CD4-positive, alpha-beta T cell treated with Interleukin-21 for 1 hour (primary cell): ENCODE measurements at regions not wholly inside any gene's neighbourhood (a gene's known extent, or its start where the extent isn't known, plus 50 kb on each side); places are given as distances from the start of the nearest gene placed in this dataset.
A peak's percentile ranks its signal among the peaks of the same experiment; 100 is the strongest.
"Not testable (repeated sequence)": the region's sequence is repeated elsewhere in the genome, so short reads cannot be mapped to it uniquely, and the experiment has no call there.

ENCODE experiments used
- DNase-seq: peaks from one replicate; pipeline ENCODE4 v3.0.0-alpha.2; 2020

DNA sequence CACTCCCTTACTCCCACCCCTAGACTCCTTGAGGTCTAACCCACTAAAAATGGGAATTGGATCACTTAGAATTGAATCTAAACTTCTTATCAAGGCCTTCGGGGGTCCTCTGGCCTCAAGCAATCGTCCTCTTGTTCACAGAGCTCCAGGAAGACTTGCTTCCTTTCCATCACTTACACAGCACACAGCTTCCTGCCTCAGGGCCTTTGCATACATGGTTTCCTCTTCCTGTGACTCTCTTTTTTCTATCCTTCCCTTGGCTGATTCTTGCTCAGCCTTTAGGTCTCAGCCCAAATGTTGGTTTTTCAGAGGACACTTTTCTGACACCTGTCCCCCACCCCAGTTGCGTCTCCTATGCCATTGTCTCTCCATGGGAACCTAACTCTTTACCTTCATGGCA is 50.0 kb upstream of the ALDH1B1 start:
- no peak for DNase-seq

DNA sequence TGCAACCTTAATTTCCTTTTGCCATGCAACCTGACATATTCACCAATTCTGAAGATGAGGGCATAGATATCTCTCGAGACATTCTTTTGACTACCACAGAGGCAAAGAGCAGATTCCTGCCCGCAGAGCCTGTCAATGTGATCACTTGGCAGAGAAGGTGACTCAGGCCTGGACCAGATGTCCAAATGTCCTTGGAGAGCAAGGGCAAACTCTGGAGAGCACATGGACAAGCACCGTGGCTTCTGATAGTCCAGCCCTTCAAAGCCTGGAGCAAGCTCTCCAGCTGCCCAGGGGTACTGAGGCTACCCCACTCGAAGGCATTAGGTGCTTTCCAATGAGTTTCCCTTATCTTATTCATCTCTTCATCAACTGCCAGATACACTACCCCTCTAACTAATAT is 50.4 kb upstream of the ALDH1B1 start:
- no peak for DNase-seq

DNA sequence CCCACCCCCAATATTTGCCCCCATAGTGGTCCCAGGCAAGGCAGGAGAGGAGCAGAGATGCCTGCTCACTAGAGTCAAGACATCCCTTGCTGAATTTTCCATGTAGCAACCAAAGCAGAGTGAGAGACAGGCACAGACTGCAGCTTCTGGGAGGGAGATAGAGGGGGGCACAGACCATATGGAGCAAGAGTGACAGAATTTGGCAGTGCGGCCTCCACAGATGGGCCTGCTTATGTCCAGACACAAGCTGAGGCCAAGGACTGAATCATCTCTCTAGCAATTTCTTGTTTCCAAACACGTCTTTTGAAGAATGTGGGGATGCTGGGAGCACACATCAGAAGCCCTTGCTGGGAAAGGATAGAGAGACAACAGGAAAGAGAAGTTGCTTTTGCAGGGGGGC is 53.0 kb upstream of the ALDH1B1 start:
- no peak for DNase-seq

DNA sequence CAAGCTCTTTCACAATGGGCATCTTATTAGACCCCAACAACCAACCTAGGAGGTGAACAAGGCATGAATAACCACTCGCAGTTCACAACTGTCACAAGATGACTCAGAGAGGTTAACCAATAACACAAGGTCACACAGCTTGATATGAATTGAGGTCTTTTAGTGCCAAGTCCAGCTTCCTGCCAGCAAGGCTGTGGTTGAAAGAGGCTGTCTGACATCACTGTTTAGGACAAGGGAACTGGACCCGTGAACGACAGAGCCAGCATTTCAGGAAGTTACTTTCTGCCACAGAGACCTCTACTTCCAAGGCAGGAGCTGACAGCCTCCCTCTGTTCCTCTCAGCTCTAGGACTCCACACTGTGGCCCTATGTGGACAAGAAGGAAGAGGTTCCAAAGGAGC is 53.4 kb upstream of the ALDH1B1 start:
- no peak for DNase-seq

DNA sequence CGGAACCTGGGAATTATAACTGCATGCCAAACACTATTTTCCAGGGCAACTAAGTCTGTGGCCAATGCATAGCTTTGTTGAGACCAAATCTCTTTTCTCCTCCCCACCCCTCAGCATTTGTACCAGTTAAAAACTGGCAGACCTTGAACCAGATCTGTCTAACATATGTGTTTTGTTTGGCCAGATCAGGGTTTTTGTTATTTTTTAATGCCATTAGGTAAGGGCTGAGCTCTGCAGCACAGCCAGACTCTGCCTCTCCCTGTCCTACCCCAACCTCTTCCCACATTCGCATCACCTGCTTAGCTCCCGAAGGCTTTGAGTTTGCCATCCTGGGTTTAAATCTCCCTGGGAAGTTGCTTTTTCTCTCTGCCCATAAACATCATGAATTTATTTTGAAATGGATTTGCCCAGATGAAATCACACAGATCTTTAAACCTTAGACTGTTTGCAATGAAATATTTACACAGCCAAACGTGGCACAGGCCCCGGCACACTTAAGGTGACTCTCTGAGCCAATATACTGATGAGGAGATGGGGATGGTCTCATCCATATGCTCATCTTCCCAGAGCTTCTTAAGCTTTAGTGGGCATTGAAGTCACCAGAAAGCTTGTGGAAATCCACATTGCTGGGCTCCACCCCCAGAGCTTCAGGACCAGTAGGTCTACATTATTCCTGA is 54.0 kb upstream of the ALDH1B1 start:
- DNase-seq: no peak

DNA sequence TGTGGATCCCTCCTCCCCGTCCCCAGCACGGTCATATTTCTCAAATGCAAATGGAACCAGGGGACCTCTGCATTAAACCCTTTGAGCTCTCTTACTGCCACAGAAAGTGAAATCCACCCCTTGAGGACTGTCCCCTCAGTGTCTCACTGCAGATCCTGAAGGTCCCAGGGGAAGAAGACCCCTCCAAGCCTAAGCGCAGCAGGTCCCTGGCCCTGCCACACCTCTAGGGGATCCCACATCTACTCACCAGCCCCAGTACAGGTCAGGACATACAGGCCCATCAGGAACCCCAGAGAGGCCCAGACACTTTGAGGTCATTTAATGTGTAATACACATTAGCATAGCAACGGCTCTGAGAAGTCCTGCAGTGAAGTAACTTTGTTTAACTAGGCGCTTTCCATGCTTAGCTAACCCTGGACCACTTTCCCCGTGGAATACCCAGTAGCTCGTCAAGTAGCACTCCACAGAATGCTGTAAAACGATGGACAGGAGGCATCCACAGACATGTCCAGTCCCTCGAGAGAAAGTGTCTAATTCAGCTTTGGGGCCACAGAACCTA is 54.7 kb upstream of the ALDH1B1 start:
- DNase-seq: no peak

DNA sequence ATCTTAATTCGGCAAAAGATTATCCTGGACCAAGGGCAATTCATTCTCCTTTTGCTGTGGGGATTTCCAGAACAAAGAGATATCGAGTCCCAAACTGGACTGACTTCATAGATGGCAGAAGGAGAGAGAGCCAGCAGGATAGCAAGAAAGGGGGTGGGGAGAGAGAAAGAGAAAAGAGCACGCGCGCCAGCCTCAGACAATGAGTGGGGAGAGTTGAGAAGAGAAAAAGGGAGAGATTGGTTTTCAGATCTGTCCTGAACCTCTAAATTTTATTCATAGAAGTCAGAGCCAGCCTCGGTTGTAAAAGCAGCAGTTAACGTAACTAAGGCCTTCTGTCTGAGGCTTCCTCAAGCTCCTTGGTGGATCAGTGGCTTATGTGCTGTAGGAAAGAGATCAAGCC is 55.3 kb upstream of the ALDH1B1 start:
- no peak for DNase-seq

DNA sequence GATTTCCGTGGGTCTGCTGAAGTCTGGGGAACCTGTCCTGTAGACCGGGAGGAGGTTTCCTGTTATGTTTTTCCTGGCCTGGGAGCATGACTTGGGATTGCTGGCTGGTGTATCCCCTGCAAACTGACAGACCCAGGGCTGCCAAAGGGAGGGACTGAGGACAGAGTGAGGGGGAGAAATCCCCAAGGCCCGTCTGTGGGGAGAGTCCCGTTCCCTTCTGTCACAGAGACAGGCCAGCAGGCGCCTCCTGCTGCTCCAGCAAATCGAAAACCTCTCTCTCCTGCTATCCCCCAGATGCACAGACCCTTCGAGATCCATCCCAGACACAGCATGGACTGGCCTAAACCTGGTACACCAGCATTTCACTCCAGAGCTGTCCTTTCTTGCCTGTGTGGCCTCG is 56.2 kb upstream of the ALDH1B1 start:
- no peak for DNase-seq

DNA sequence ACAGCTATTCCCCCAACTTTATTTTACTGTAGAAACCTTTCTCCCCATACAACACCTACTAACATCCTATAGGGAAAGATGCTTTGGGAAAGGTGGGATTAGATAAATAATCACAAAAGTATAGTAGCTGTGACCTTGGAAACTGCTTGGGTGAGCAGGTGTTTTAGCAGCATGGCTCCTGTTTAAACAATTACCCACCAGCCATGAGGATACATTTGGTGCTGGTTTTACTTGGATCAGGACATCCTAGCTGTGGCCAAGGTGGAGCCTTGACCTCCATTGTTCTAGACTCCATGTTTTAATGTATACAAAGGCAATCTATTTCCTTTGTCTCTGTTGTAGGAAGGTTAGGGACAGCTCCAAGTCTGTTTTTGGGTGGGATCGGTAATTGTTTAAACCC is 56.8 kb upstream of the ALDH1B1 start:
- no peak for DNase-seq

DNA sequence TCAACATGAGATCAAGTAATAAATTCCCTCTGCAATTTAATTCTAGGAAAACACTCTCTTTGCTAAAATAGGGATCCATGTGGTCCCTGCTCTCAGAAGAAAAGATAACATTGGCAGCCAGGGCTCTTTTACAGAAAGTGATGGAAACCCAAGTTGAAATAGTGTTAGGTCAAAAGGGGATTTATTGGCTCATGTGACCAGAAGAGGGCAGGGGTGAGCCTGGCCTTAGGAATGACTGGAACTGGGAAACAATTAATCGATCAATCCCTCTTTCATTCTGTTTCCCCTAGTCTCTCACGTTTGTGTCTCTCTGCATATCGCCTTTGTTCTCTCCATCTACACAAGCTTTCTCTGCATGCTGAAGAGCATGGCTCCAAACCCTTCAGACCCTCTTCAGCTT is 58.3 kb upstream of the ALDH1B1 start:
- no peak for DNase-seq

DNA sequence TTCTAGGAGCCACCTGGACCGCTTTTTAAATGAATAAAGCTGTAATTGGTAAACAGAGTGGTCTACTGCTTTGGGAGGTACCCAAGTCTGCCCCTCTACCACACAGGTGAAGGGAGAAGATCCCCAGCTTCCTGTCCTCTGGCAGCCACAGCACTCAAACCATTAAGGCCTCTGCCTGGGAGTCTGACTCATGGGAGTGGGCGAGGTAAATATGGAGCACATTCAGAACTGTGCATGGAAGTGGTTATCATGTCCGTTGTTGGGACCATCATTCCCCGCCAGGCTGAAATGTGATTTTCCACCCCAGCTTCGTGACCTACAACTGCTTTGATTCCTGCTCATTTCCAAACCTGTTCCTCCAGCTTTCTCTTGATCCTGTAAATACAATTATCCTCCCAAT is 59.5 kb upstream of the ALDH1B1 start:
- no peak for DNase-seq

DNA sequence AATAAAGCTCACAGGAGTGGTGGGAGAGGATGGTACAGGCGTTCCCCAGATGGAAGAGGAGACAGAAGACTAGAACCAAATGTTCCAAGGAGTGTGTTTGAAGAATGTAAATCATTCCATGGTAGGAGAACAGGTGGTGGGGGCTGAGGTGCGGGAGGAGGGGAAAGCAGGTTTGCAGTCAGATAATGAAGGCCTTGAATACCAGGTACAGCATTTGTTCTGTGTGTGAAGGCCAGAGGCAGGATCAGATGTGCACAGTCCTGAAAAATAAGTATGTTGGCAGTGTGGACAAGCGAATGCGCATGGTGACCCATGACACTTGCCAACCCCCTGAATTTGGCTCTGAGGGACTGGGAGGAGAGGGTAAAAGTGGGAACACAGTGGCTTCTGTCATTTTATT is 59.9 kb upstream of the ALDH1B1 start:
- DNase-seq: no peak

DNA sequence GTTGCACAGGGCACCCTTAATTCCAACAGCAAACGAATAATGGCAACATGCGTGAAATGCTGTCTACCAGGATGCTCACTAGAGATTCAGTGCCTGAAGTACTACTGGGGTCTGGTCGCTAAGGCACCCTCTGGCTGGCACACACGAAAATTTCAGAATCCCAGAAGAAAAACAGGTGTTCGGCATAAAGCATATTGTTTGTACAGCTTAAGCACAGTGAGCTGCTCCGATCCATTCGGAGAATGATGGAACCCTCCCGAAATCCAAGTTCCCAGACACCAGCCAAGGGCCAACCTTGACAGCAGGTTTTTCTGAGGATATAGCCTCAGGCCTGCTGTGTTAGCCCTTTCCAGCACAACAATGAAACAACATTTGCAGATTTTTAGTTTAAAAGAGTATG is 61.4 kb upstream of the ALDH1B1 start:
- no peak for DNase-seq

DNA sequence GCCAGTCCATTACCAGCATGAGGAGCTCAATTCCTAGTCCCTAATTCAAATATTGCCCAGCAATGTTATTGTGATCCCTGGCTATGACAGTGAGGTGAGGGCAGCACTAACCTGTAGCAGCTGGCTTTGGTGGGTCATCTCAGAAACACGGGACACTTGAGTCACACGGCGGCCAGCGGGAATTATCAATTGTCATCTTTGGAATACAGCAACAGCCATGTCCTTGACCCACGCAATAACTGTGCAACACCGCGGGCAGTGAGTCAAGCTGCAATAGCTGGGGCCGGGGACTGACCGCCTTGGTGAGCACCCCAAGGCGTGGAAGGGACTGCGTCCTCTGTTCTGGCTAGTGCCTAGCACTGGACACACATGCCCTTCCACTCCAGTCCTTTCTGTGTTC is 62.5 kb upstream of the ALDH1B1 start:
- DNase-seq: no peak

DNA sequence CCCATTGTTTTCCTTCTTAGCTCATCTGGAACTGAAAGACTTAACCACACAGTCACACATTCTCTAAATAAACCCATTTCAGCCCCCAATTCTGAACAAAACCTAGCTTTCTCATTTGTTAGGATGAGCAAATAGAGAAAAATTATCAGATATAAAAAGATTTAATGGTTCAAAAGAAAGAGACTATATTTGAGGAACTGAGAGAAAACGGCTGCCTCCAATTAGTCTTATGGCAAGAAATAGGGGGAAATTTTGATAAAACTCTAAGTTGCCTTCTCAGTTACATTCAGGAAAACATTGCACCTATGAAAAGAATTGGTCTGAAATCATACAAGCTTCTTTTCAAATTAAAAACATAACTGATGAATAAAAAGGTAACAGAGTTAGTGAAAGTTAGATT is 63.7 kb upstream of the ALDH1B1 start:
- no peak for DNase-seq

DNA sequence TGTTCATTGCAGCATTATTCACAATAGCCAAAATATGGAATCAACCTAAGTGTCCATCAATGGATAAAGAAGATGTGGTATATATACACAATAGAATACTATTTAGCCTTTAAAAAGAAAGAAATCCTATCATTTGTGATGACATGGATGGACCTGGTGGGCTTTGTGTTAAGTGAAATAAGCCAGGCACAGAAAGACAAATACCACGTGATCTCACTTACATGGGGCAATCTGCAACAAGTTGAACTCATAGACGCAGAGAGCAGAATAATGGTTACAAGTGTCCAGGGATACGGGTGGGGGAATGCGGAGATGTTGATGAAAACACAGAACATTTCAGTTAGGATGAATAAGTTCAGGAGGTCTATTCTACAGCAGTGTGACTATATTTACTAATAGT is 66.4 kb upstream of the ALDH1B1 start:
- no peak for DNase-seq

DNA sequence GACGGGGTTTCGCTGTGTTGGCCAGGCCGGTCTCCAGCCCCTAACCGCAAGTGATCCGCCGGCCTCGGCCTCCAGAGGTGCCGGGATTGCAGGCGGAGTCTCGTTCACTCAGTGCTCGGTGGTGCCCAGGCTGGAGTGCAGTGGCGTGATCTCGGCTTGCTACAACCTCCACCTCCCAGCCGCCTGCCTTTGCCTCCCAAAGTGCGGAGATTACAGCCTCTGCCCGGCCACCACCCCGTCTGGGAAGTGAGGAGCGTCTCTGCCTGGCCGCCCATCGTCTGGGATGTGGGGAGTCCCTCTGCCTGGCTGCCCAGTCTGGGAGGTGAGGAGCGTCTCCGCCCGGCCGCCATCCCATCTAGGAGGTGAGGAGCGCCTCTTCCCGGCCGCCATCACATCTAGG is 68.3 kb upstream of the ALDH1B1 start:
- DNase-seq: not testable (repeated sequence)

DNA sequence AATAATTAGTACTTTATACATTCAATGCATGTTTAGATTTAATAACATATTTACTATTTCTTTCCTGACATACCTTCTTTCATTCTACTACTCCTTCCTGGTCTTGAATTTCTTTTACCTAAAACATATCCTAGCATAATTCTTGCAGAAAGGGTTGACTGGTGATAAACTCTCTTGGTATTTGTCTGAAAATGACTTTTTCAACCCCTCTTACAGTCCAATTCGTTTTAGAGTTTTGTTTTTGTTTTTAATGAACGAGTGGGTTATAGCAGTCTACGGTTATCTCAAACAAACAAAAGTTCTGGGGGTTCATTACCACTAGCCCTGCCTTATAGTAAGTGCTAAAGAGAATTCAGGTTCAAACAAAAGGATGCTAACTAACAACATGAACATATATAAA is 69.6 kb upstream of the ALDH1B1 start:
- no peak for DNase-seq

DNA sequence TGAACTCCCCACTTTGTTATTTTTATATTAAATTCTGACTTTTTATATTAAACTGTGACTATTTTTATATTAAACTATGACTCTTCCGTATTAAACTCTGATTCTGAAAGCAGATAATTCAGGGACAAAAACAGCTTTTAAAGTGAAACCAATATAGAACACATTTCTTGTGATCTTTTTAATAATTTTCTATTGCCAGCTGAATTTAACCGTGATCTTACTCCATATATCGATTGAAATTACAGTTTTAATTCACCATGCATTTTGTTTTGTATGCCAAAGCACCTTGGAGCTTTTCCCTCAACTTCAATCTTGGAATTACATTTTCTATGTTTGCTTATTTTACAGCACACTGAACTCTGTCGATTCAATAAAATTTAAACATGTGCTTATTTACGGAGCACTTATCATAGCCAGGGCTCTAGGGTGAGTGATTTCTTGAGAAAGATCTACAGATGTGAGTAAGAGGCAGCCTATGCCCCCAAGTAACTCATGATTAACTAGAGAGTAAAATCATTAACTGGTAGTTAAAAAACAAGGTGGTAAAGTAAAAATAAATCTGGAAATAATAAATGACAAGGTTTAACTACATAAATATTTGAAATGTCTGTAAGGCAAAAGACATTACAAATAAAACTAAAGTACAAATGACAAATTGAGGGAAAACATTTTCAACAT is 72.9 kb upstream of the ALDH1B1 start:
- no peak for DNase-seq

DNA sequence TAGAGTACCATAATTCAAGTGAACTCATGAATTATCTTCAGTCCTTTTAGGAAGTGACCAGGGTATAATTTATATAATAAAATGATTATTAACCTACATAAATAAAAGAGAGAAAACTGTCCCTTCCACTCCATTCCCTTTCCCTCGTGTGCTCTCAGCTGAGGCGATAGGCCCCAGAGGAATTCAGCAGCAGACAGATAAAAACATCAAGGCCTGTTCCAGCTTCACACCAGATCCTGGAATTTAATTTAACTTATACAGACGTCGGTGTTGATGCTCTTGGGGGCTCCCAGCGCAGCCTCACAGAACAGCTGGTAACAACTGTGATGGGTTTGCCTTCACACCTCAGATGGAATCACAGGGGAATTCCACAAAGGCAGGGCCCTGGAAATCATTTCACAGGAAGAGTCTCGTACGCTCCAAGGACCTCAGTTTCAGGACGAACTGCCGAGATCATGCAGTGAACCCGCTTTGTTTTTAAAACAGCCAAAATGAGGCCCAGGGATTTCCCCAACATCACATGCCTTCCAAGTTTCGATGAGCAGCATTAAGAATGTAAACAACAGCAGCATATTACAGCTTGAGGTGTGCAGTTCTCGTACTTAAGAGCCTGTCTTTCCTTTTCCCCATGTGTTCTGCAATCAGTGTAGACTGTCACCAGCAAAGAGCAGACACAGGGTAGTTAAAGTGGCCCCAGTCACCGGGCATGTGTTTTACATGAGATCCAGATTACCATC is 73.6 kb upstream of the ALDH1B1 start:
- peak; percentile 2 for DNase-seq

DNA sequence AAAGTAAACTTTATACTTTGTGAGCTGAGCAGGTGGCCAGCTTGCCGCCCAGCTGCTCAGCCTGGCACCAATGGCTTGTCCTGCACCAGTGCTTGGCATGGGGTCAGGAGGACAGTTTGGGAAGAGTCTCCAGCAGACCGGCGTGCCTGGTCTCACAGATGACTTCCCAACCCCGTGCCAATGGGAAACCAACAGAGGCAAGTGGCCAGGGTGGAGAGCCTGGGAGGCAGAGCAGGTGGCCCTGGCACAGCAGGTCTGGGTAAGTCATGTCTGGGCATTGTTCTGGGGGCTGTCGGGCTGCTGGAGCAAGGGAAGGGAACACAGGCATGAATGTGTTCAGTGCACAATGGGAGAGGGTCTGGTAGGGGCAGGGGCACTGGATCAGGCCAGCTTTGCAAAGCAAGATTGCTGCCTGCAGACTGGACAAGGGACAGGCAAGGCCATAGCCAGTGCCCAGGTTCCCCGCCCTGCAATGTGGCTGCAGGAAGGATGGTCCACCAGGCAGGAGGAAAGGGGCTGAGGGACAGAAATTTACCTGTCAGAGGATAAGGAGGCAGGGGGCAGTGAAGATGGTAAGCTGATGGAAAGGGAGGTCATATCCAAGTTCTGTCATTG is 76.2 kb upstream of the ALDH1B1 start:
- no peak for DNase-seq

DNA sequence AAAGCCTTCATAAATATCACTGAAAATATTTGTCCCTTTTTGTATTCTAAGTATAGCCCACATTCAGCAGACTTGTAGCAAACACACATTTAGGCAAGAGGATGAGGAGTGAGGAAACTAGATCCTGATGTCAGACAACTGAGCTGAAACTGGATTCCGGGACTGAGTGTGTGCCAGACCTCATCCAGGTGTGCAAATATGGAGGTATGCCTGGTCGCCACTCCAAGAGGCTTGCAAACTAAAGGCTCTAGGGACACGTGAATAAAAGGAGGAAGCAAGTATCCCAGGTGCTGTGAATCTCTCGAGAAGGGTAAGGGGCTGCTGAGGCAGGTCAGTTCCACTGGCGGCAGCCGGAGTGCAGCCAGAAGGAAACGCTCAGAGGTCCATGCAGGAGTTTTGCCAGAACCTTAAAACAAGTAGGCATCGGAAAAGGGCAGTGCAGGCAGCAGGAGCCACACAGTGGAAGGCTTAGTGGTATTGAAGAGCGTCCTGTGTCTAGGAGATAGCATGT is 77.4 kb upstream of the ALDH1B1 start:
- no peak for DNase-seq

DNA sequence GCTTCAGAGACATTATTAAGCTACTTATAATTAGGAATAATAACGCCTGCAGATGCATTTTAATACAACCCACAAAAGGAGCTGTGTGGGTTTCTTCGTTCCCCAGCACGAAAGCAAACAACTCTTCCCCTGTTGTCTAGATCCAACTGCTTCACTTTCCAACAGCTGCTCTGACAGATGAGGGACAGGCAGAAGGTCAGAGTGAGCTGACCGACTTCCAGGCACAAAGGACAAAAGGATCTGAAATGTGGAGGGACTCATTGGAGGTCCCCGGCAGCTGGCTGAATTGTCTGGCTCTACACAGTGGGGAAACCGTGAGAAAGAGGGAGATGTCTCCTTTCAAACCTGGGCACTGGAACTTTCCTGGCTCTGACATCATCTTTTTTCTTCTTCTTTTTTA is 79.1 kb upstream of the ALDH1B1 start:
- no peak for DNase-seq
